ENCODE measurements at regions not wholly inside any gene's neighbourhood (a gene's known extent, or its start where the extent isn't known, plus 50 kb on each side); places are given as distances from the start of the nearest gene placed in this dataset.

- intact Hi-C loops (cut with micrococcal nuclease), result no loop called here
- Histone ChIP-seq H3K36me3 (ENCODE audit: control insufficient read depth in 1 of 2, insufficient read depth in 2 of 2, low read length in 2 of 2) (no peaks in the 10 kb centered on the region), H3K27me3 (ENCODE audit: insufficient read depth, low read length) (peaks cover 9% of the 10 kb centered on the region), H2AFZ (ENCODE audit: low read depth, low read length, poor library complexity, severe bottlenecking) (no peak overlapping the region), H3K4me3 (replicated peaks in 1 of 2; ENCODE audit: low read depth in 1 of 2, low read length in 2 of 2) (no peak overlapping the region), H3K4me1 (ENCODE audit: control insufficient read depth in 1 of 2, insufficient read depth in 2 of 2, low read length in 2 of 2) (no peaks in the 10 kb centered on the region), H3K27ac (ENCODE audit: low read depth, low read length) (no peak overlapping the region), H3K9me3 (ENCODE audit: control insufficient read depth in 1 of 2, insufficient read depth in 1 of 2, low read depth in 1 of 2, low read length in 2 of 2) (no peaks in the 10 kb centered on the region), H3K9ac (ENCODE audit: low read length) (no peak overlapping the region), H3K4me2 (ENCODE audit: low read length) (no peak overlapping the region), H3K79me2 (ENCODE audit: insufficient read depth, low read length) (no peaks in the 10 kb centered on the region), H4K20me1 (ENCODE audit: insufficient read depth) (no peaks in the 10 kb centered on the region), H3K9me2 (ENCODE audit: insufficient read depth) (no peaks in the 10 kb centered on the region)
- no peak for TF ChIP-seq ELF1 (IDR thresholded peaks at IDR 0.05; ENCODE audit: borderline replicate concordance, low read depth)
- no peak for TF ChIP-seq ATF3 (IDR thresholded peaks at IDR 0.05)
- TF ChIP-seq TCF7L2 (IDR thresholded peaks at IDR 0.05; ENCODE audit: borderline replicate concordance, extremely low read depth, insufficient read depth, insufficient read length), result no peak
- no peak for TF ChIP-seq FOSL1 (IDR thresholded peaks at IDR 0.05; ENCODE audit: low read depth)
- no peak for TF ChIP-seq CTCF (IDR thresholded peaks at IDR 0.05 in 2 of 3, conservative IDR thresholded peaks at IDR 0.05 in 1 of 3; ENCODE audit: borderline replicate concordance in 1 of 3, insufficient read depth in 1 of 3, low read depth in 2 of 3, low read length in 2 of 3)
- no peak for TF ChIP-seq SP1 (IDR thresholded peaks at IDR 0.05; ENCODE audit: low read depth)
- TF ChIP-seq CBX3 (IDR thresholded peaks at IDR 0.05; ENCODE audit: low read depth), result no peak
- TF ChIP-seq EZH2phosphoT487 (IDR thresholded peaks at IDR 0.05; ENCODE audit: borderline replicate concordance), result no peak
- TF ChIP-seq JUND (IDR thresholded peaks at IDR 0.05), result no peak
- TF ChIP-seq CEBPB (IDR thresholded peaks at IDR 0.05; ENCODE audit: low read depth), result no peak
- TF ChIP-seq MAX (IDR thresholded peaks at IDR 0.05), result no peak
- no peak for TF ChIP-seq SRF (IDR thresholded peaks at IDR 0.05; ENCODE audit: low read depth)
- no peak for TF ChIP-seq ZBTB33 (IDR thresholded peaks at IDR 0.05; ENCODE audit: extremely low read depth, insufficient replicate concordance, low read length)
- no peak for TF ChIP-seq POLR2A (IDR thresholded peaks at IDR 0.05; ENCODE audit: borderline replicate concordance, extremely low read depth, insufficient read depth, insufficient read length)
- no peak for TF ChIP-seq RAD21 (IDR thresholded peaks at IDR 0.05; ENCODE audit: low read depth)
- ATAC-seq (no peak), DNase-seq (ENCODE audit: low read depth, low spot score) (no peak)
- POLR2A ChIA-PET, result no interaction called here
- RAD21 ChIA-PET (ENCODE audit: low non-redundant PET in 1 of 2, low total read pairs in 2 of 2, uncharacterized antibody in 2 of 2, unreplicated experiment in 2 of 2), result no interaction called here
- CTCF ChIA-PET, result no interaction called here
- no TSS peak for BruUV-seq (replicated peaks)
Measured at GRCh38 chr9:104240890-104241289, 146.8 kb downstream of the SMC2 start.

Data from HCT116 (cell line).